ENCODE measurements at regions not wholly inside any gene's neighbourhood (a gene's known extent, or its start where the extent isn't known, plus 50 kb on each side); places are given as distances from the start of the nearest gene placed in this dataset.
"Not testable (repeated sequence)": the region's sequence is repeated elsewhere in the genome, so short reads cannot be mapped to it uniquely, and the experiment has no call there.

DNA sequence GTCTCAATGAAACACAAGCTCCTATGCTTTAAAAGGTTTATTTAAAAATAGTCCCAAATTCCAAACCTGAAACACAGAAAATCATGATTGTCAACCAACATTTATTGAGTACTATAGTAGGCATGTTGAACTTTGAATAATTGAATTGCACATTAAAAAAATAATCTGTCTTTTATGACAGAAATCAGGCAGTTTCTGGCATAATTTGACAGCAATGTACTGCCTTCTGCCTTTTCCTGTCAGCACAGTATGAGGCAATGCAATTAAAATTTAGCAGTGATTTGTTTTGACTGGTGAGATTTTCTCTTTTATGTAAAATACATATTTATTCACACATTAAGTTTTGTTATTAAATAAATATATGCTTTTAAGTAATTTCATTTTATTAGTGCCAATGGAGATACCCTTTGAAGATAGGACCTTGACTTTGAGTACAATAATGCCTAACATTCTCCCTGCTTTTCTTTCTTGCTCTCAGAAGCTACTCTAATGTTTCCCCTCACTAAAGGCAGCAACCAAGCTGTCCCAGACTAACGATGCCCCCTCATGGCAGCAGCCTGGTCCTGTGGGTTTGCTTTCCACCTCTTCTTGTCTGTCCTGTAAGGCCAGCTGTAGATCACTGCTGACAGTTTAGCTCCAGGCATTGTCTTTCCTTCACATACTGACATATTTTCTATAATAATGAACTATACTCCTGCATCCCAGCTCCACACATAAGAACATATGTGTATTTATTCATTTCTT lies 346.7 kb downstream of the IL20RB start:
- DNase-seq = no peak

GRCh38 chr3:137324114-137324513 lies 366.3 kb downstream of the IL20RB start:
- no peak for DNase-seq

DNA sequence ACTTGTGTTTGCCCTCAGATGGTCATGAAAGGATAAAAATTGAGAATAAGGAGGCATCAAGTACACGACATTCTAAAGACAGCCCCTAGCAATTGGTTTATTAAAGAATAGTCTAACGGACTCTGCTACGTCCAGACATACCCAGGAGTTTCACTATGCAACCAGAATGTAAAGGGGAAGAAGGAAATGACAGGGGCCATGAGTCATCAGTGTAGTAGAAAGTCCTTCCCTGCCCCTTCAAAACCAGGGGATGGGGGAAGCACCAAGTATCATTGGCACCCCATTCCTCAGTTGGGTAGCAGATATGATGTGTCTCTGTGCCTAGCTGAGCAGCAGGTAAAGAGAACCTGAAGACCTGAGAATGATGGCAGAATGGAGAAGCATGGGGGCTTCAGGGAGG lies 367.4 kb downstream of the IL20RB start:
- no peak for DNase-seq

- no peak for DNase-seq
These were observed 368.2 kb downstream of the IL20RB start for GRCh38 chr3:137325934-137326333.

DNA sequence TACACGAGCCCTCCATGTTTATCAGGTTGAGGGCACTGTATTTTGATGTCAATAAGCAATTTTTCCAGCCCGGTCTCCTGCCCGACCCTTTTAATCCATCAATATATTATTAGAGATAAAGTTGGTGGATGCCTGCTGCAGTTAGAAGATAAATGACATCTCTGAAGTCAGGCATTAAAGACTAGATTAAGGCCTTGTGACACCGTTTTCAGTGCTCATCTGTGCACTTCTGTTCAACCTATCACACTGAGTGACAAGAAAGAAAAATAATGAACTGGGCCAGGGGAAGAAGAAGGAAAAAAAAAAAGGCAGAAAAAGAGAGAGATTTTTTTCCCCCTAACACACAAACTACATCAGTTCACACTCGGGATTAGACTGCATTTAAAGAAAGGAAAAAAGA lies 371.8 kb downstream of the IL20RB start:
- DNase-seq = no peak

- DNase-seq = no peak
These were observed 372.5 kb downstream of the IL20RB start for GRCh38 chr3:137330246-137330645.

GRCh38 chr3:137332297-137332696 lies 374.5 kb downstream of the IL20RB start:
- DNase-seq = no peak

GRCh38 chr3:137335478-137335877 lies 377.7 kb downstream of the IL20RB start:
- no peak for DNase-seq

DNA sequence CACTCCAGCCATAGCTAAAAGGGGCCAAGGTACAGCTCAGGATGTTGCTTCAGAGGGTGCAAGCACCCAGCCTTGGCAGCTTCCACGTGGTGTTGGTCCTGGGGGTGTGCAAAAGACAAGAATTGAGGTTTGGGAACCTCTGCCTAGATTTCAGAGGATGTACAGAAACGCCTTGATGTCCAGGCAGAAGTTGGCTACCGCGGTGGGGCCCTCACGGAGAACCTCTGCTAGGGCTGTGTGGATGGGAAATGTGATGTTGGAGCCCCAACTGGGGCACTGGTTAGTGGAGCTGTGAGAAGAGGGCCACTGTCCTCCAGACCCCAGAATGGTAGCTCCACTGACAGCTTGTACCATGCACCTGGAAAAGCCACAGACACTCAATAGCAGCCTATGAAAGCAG lies 380.6 kb downstream of the IL20RB start:
- not testable (repeated sequence) for DNase-seq

- DNase-seq = no peak
These were observed 385.5 kb downstream of the IL20RB start for GRCh38 chr3:137343283-137343682.

- DNase-seq = no peak
These were observed 389.3 kb downstream of the IL20RB start for GRCh38 chr3:137347132-137347531.

- DNase-seq = no peak
These were observed 390.1 kb downstream of the IL20RB start for GRCh38 chr3:137347817-137348368.

DNA sequence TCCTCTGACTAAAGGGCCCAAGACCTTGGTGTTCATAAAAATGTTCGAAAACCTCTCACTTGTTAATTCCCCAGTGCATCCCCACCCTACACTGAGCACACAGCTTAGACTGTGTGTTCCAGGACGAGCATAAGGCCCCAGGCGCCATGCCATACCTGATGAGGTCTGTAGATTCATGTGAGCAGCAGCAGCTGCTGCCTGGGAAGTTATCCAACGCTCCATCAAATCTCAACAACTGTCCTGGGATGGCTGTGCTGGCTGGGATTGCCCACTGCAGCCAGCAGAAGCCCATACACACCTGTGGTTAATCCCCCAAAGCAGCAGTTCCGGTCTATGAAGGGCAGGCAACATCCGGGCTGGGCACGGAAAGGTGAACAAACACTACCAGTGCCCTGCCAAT lies 391.2 kb downstream of the IL20RB start:
- DNase-seq = no peak

DNA sequence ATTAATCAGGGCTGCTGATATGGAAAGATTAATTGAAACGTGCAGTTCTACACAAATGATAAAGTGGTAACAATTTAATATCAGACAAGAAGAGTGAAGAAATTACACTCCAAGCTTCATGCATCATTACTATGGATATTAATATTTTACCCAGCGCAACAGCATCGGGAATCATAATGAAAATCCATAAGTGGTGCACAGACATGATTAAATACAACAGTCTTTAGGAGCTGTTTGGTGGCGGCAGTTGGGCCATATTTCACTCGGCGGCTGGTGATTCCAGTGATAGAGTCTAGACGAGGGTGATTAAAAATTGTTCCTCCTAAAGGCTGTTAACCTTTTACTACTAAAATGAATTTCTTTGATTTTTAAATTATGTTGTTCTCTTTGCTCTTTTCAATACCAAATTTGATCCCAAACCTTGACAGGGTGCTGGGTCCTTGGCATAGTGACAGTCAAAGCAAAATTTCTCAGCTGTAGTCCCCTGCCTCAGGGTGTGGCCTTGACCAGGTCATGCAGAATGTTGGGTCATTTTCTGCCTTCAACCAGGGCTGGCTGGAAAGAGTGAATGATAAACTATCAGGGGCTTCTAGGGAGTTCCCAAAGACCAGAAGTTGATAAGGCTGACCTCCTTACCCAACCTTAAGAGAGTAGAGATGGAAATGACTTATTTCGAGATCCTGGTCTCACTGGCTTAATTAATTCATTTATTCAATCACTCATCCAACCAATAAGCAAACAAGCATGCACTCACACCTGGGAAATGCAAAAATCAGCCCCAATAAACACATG lies 392.0 kb downstream of the IL20RB start:
- no peak for DNase-seq

DNA sequence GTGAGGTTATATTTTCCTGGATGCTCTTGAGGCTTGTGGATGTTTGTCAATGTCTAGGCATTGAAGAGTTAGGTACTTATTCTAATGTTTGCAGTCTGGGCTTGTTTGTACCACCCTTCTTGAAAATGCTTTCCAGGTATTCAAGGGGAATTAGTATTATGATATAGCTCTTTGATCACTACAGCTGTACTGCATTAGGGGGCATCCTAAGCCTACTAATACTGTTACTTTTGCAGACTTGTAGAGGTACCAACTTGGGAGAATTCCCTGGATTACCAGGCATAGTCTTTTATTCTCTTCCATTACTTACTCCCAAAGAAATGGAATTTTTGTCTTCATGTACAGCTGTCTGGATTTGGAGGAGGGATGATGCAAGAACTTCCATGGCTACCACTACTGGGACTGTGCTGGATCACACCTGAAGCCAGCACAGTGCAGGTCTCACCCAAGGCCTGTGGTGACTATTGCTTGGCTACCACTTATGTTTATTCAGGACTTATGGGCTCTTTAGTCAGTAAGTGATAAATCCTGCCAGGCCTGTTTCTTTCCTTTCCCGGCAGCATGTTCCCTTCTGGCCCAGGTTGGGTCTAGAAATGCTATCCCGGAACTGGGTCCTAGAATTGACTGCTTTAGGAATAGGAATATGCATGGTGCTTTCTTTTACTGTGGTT lies 402.9 kb downstream of the IL20RB start:
- DNase-seq = no peak

- DNase-seq = no peak
These were observed 382.0 kb upstream of the SOX14 start for GRCh38 chr3:137382005-137382594.

- no peak for DNase-seq
These were observed 378.2 kb upstream of the SOX14 start for GRCh38 chr3:137385922-137386321.

DNA sequence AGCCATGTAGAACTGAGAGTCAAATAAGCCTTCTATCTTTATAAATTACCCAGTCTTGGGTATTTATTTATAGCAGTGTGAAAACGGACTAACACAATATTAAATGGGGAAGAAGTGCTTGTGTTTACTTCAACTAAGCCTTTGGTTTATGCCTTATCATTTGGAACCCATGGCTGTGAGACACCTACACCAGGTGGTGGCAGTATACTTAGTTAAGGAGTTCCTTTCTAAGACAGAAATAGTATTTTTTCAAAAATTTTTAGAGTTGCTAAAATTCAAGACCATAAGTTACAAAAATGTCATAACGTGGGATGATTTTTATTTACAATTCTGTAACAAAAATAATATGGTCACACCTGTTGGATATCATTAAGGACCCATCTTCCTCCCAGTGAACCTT lies 354.5 kb upstream of the SOX14 start:
- DNase-seq = no peak

DNA sequence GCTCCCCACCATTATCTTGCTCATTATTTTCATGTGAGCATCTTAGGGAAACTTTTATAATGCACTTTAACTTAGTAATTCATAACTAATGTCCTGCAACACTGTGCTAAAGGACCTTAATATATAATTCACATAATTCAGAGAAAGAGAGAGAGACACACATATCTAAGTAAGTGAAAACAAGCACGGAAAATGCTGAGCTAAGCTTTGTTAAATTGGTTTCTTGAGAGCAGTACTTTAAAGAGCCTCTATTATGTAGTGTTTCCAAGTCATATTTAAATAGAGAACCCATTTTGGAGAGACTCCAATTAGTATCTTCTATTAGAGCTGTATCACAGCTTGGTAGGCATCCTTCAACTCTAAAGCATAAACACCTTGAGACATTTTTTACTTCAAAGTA lies 354.1 kb upstream of the SOX14 start:
- no peak for DNase-seq

DNA sequence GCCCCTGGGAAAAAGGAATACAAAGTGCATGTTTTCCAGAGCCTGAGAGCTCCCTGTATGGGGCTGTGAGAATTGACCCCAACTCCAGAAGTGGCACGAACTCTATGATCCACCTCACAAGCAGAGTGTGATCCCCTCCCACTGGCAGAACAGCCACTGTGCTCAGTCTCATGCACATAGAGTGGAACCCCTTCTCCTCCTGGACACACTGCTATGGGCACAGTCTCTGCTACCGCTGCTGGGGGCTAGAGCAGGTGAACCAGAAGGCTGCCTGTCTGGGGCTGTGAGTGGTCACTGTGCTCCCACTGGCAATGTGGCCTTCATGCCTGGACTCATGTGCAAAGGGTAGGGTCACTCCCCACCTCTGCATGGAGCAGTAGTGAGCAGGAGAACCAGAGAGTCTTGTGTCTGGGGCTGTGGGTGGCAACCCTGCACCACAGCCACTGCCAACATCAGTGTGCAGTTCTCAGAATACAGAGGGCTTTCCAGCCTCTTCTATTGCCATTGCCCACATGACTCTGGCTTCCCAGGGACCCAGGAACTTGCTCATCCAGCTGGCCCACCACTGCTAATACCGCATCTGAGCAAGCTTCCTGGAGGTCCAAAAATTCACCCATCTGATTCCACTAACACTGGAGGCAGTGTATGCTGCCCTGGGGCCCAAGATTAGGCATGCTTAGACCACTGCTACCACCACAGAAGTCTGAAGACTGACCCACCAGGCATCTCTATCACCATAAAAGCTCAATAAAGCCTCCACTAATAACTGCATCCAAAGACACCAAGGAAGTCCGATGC lies 343.7 kb upstream of the SOX14 start:
- no peak for DNase-seq

DNA sequence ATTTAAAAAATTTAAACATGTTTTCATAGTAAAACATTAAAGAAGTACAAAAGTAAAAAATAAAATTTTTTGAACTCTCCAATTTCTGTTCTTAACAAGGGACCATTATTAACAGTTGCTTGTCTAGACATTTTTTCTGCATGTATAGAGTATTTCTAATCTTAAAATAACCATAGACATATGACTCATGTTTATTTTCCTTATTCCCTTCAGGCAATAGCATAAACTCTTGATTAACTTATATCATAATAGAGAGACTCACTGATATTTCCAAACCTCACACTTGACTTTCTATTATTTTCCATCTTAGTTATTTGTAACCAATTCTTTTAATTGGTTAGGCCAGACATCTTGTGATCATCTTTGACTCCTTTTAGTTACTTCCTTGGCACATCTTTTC lies 325.6 kb upstream of the SOX14 start:
- no peak for DNase-seq

DNA sequence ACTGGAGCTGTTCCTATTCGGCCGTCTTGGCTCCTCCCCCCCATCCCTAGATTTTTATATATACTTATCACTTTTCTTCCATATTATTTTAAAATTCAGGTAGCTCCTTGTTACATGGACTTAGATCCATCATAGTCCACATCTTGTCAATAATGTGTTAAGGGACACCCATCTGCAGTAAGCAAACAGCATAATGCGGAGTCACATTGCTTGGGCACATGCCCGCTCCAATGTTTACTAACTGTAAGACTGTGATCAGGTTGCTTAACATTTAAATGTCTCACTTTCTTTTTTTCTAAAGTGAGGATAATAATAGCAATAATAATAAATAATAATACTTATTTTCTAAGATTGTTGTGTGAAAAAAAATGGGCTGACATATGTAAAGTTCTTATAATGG lies 303.2 kb upstream of the SOX14 start:
- no peak for DNase-seq

Measured in SW 1271 (cell line).